ENCODE measurements at regions not wholly inside any gene's neighbourhood (a gene's known extent, or its start where the extent isn't known, plus 50 kb on each side); places are given as distances from the start of the nearest gene placed in this dataset.

GRCh38 chr2:21468624-21469023 is 344.9 kb downstream of the TDRD15 start (continued):
- TF ChIP-seq ZNF646 (CRISPR knock-in tag; IDR thresholded peaks at IDR 0.05) (no peak), ZSCAN31 (CRISPR knock-in tag; IDR thresholded peaks at IDR 0.05; ENCODE audit: low read depth) (no peak)

- H3K9me3 ChIP-seq (ENCODE audit: low read length), result no peaks in the 10 kb centered on the region
- no peaks in the 10 kb centered on the region for H4K20me1 ChIP-seq (ENCODE audit: insufficient read depth, low read length)
- in situ Hi-C loops (cut with HindIII; ENCODE audit: extremely low pct_ligation_motif_present, low pct_unique_long_range_greater_than_20kb), result no loop called here
- intact Hi-C loops (cut with micrococcal nuclease; ENCODE audit: unreplicated experiment), result no loop called here
- no peak overlapping the region for H3K9ac ChIP-seq (ENCODE audit: insufficient read depth, low read depth, low read length)
- ATAC-seq (no peak), FAIRE-seq (no peak), DNase-seq (ENCODE audit: low spot score) (no peak)
- no TSS peak for BruUV-seq (replicated peaks)
- no peak overlapping the region for H3K4me2 ChIP-seq (ENCODE audit: low read depth, low read length)
- no peaks in the 10 kb centered on the region for H3K36me3 ChIP-seq (replicated peaks in 1 of 2; ENCODE audit: control insufficient read depth in 1 of 2, insufficient read depth in 2 of 2, low read length in 2 of 2)
- WGBS (ENCODE audit: low lambda C conversion rate), result 0% methylated on average over 2 of the region's 2 CpGs
- H3K4me1 ChIP-seq (ENCODE audit: insufficient read depth, low read length), result no peaks in the 10 kb centered on the region
- H3K27me3 ChIP-seq (ENCODE audit: control insufficient read depth in 1 of 2, insufficient read depth in 2 of 2, low read length in 2 of 2), result no peaks in the 10 kb centered on the region
- POLR2A ChIA-PET, result no interaction called here
- H2AFZ ChIP-seq (ENCODE audit: low read length), result no peak overlapping the region
- TF ChIP-seq ZNF10 (CRISPR knock-in tag; IDR thresholded peaks at IDR 0.05; ENCODE audit: borderline replicate concordance, low read depth), result no peak
- TF ChIP-seq ZNF780A (CRISPR knock-in tag; IDR thresholded peaks at IDR 0.05), result no peak
- no peak for TF ChIP-seq ZBTB34 (CRISPR knock-in tag; IDR thresholded peaks at IDR 0.05)
- TF ChIP-seq ZSCAN21 (CRISPR knock-in tag; IDR thresholded peaks at IDR 0.05; ENCODE audit: borderline replicate concordance), result no peak
- TF ChIP-seq HBP1 (CRISPR knock-in tag; IDR thresholded peaks at IDR 0.05; ENCODE audit: low read depth), result no peak
- no peak for TF ChIP-seq LBX2 (CRISPR knock-in tag; IDR thresholded peaks at IDR 0.05; ENCODE audit: borderline replicate concordance)
- no peak for TF ChIP-seq ZNF335 (CRISPR knock-in tag; IDR thresholded peaks at IDR 0.05)
- no peak for TF ChIP-seq GATAD2A (CRISPR knock-in tag; IDR thresholded peaks at IDR 0.05)
- TF ChIP-seq ZNF543 (CRISPR knock-in tag; IDR thresholded peaks at IDR 0.05), result no peak
- no peak for TF ChIP-seq ZNF713 (CRISPR knock-in tag; IDR thresholded peaks at IDR 0.05)
- no peak for TF ChIP-seq AGO1 (IDR thresholded peaks at IDR 0.05; ENCODE audit: low read depth, low read length, poor library complexity, severe bottlenecking)
- H3K79me2 ChIP-seq (ENCODE audit: insufficient read depth, low read length), result no peaks in the 10 kb centered on the region
- no peak overlapping the region for H3K4me3 ChIP-seq (replicated peaks in 1 of 3; ENCODE audit: insufficient read depth in 1 of 3, low read depth in 2 of 3, low read length in 3 of 3)
- CTCF ChIA-PET (ENCODE audit: low intra/inter-chr PET ratio, low total read pairs), result no interaction called here
- no peak overlapping the region for H3K27ac ChIP-seq (ENCODE audit: extremely low read length, insufficient read depth, low read length)
Observed at GRCh38 chr2:21469158-21469557, 345.4 kb downstream of the TDRD15 start.

All from HepG2 (cell line).